HepG2 (cell line): ENCODE measurements at regions not wholly inside any gene's neighbourhood (a gene's known extent, or its start where the extent isn't known, plus 50 kb on each side); places are given as distances from the start of the nearest gene placed in this dataset.

Experiments used
- ATAC-seq: fragments of 200-7000 bp; cut with Tn5 transposase; 3 replicates; pipeline ENCODE4 v1.9.1; 2020; ENCODE audit warnings: mild to moderate bottlenecking, moderate library complexity
- BruUV-seq: library from RNA; stranded (reverse); fragments of 400-500 nt; replicated peaks from 2 replicates; lab custom pipeline; 2021; lab: Mats Ljungman, UMichigan
- CTCF ChIA-PET: fragments of 300-600 bp; formaldehyde crosslinking; extraction: SDS; loops from one replicate; lab custom pipeline; 2021; ENCODE audit warnings: low total read pairs, inconsistent platforms, low intra/inter-chr PET ratio; lab: Yijun Ruan, JAX
- POLR2A ChIA-PET: fragments of 350-600 bp; sonication (Branson Sonifier 250); formaldehyde crosslinking; loops from one replicate; lab custom pipeline; 2020; ENCODE audit warnings: antibody characterized with exemption, inconsistent platforms; lab: Yijun Ruan, JAX
- DNase-seq: peaks from one replicate; pipeline ENCODE4 v3.0.0-alpha.2; 2015; ENCODE audit warnings: low spot score
- FAIRE-seq: peaks from 3 replicates; lab custom pipeline; 2011; peaks lifted over from hg19 to GRCh38; lab: Jason Lieb, UNC
- H2AFZ ChIP-seq: one replicate; pipeline ENCODE4 v1.6.1; 2011; ENCODE audit warnings: low read length, inconsistent platforms
- H3K27ac ChIP-seq: fragments of 300-600 bp; 3 replicates; pipeline ENCODE4 v1.8.0; 2011; ENCODE audit warnings: mixed run types, mild to moderate bottlenecking, mixed read lengths, low read length, inconsistent platforms; ENCODE audit not compliant: insufficient read depth; ENCODE audit errors: extremely low read length
- H3K27me3 ChIP-seq, 2 experiments: fragments of 200-600 bp in 1 of 2; 2 replicates in 1 of 2; 3 replicates in 1 of 2; pipeline versions ENCODE4 v1.6.0 to v1.8.0; 2011; ENCODE audit warnings: low read length in 2 of 2, mild to moderate bottlenecking in 2 of 2, moderate library complexity in 2 of 2, inconsistent platforms in 1 of 2; ENCODE audit not compliant: insufficient read depth in 2 of 2, control insufficient read depth in 1 of 2
- H3K36me3 ChIP-seq, 2 experiments: fragments of 200-600 bp in 1 of 2; replicated peaks in 1 of 2; 2 replicates in 1 of 2; 3 replicates in 1 of 2; pipeline versions ENCODE4 v1.5.1 to v1.8.0; 2011; ENCODE audit warnings: low read length in 2 of 2, inconsistent platforms in 1 of 2; ENCODE audit not compliant: insufficient read depth in 2 of 2, control insufficient read depth in 1 of 2
- H3K4me1 ChIP-seq: 2 replicates; pipeline ENCODE4 v1.5.1; 2012; ENCODE audit warnings: low read length, inconsistent platforms; ENCODE audit not compliant: insufficient read depth
- H3K4me2 ChIP-seq: 2 replicates; pipeline ENCODE4 v1.6.0; 2011; ENCODE audit warnings: low read depth, low read length, inconsistent platforms
- H3K4me3 ChIP-seq, 3 experiments: fragments of 200-600 bp in 1 of 3; sonication (generic), shearing (Covaris generic) in 1 of 3; replicated peaks in 1 of 3; 2 replicates each; pipeline ENCODE4 v1.5.1; 2011 to 2016; ENCODE audit warnings: low read length in 3 of 3, inconsistent platforms in 2 of 3, low read depth in 2 of 3, mild to moderate bottlenecking in 2 of 3, control low read depth in 1 of 3, mixed read lengths in 1 of 3; ENCODE audit not compliant: insufficient read depth in 1 of 3
- H3K79me2 ChIP-seq: one replicate; pipeline ENCODE4 v1.6.1; 2011; ENCODE audit warnings: low read length, inconsistent platforms; ENCODE audit not compliant: insufficient read depth
- H3K9ac ChIP-seq: 2 replicates; pipeline ENCODE4 v1.6.0; 2011; ENCODE audit warnings: mild to moderate bottlenecking, low read depth, low read length, inconsistent platforms; ENCODE audit not compliant: insufficient read depth
- H3K9me3 ChIP-seq: 2 replicates; pipeline ENCODE4 v1.5.1; 2012; ENCODE audit warnings: mild to moderate bottlenecking, low read length
- H4K20me1 ChIP-seq: 2 replicates; pipeline ENCODE4 v1.6.0; 2011; ENCODE audit warnings: inconsistent platforms, mild to moderate bottlenecking, low read length, moderate library complexity; ENCODE audit not compliant: insufficient read depth
- EHMT2 ChIP-seq: fragments of 200-600 bp; sonication (generic); IDR thresholded peaks from 2 replicates; pipeline ENCODE4 v1.7.0; 2017; ENCODE audit warnings: antibody characterized with exemption, low read depth, low read length, borderline replicate concordance
- PAWR ChIP-seq: sonication (generic); formaldehyde crosslinking; IDR thresholded peaks from 2 replicates; pipeline ENCODE4 v1.4.0; 2020; ENCODE audit warnings: missing genetic modification reagents, mild to moderate bottlenecking, borderline replicate concordance
- RFXAP ChIP-seq: sonication (generic); formaldehyde crosslinking; IDR thresholded peaks from 2 replicates; pipeline ENCODE4 v1.4.0; 2020; ENCODE audit warnings: missing genetic modification reagents, borderline replicate concordance
- TCF7L2 ChIP-seq: IDR thresholded peaks from 2 replicates; pipeline ENCODE4 v1.6.1; 2011; ENCODE audit warnings: mild to moderate bottlenecking, low read depth, low read length, moderate library complexity
- ZBTB21 ChIP-seq: sonication (generic); formaldehyde crosslinking; IDR thresholded peaks from 2 replicates; pipeline ENCODE4 v1.4.0; 2020; ENCODE audit warnings: missing genetic modification reagents
- ZBTB7A ChIP-seq: sonication (generic); formaldehyde crosslinking; IDR thresholded peaks from 2 replicates; pipeline ENCODE4 v1.8.0; 2022; ENCODE audit warnings: mild to moderate bottlenecking, missing genetic modification reagents
- ZNF33A ChIP-seq: sonication (generic); formaldehyde crosslinking; IDR thresholded peaks from 2 replicates; pipeline ENCODE4 v1.5.1; 2020; ENCODE audit warnings: missing genetic modification reagents, mild to moderate bottlenecking, moderate library complexity, borderline replicate concordance
- ZNF775 ChIP-seq: sonication (generic); formaldehyde crosslinking; IDR thresholded peaks from 2 replicates; pipeline ENCODE4 v1.4.0; 2020; ENCODE audit warnings: missing genetic modification reagents, mild to moderate bottlenecking, moderate library complexity, borderline replicate concordance
- WGBS: methylation state at CpG from one replicate; pipeline ENCODE4 v1.1.6; 2017; ENCODE audit warnings: low lambda C conversion rate; 5-methylcytosine and 5-hydroxymethylcytosine counted together
- in situ Hi-C: cut with HindIII; loops from 2 replicates; pipeline ENCODE4 v1.10.0; 2017; ENCODE audit warnings: low pct_unique_long_range_greater_than_20kb; ENCODE audit not compliant: extremely low pct_ligation_motif_present
- intact Hi-C: fragments of 100-400 bp; cut with micrococcal nuclease; formaldehyde crosslinking; loops from one replicate; pipeline ENCODE4 v1.10.0; 2022; ENCODE audit not compliant: unreplicated experiment
- TF ChIP-seq, protein P1 (sequence below): sonication (generic); formaldehyde crosslinking; IDR thresholded peaks from 2 replicates; pipeline ENCODE4 v1.8.0; 2022; ENCODE audit warnings: missing genetic modification reagents, mild to moderate bottlenecking, inconsistent platforms, borderline replicate concordance
- TF ChIP-seq, protein P2 (sequence below): sonication (generic); formaldehyde crosslinking; IDR thresholded peaks from 2 replicates; pipeline ENCODE4 v1.8.1; 2022; ENCODE audit warnings: low read depth, mild to moderate bottlenecking, missing genetic modification reagents
- TF ChIP-seq, protein P3 (sequence below): sonication (generic); formaldehyde crosslinking; IDR thresholded peaks from 2 replicates; pipeline ENCODE4 v1.4.0; 2020; ENCODE audit warnings: missing genetic modification reagents

DNA sequence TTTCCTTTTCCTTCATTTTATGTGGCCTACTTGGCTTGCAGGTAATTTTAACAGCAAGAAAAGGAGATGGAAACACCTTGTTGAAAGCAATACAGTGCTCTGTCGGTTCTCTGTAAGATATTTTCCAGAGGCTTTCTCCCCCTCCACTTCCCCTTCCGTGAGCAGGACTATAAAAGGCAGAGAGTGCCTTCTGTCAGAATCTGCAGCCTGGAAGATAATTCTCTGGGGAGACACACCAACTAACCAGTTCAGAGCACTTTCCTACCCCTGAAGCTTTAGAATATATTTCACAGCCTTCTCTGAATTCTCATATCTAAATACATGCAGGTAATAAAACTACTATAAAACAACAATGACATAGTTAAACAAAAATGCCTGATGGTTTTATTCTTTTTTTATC is 141.1 kb downstream of the IDS start:
- POLR2A ChIA-PET: no interaction called here
- H3K4me2 ChIP-seq: no peak overlapping the region
- DNase-seq (no peak), ATAC-seq (no peak), FAIRE-seq (no peak)
- CTCF ChIA-PET: no interaction called here
- no peak overlapping the region for H3K27ac ChIP-seq
- H3K79me2 ChIP-seq: no peaks in the 10 kb centered on the region
- BruUV-seq: no TSS peak
- no peak overlapping the region for H2AFZ ChIP-seq
- intact Hi-C loops (no loop called here), in situ Hi-C loops (no loop called here)
- no peak for TF ChIP-seq ZBTB7A
- no peak for TF ChIP-seq ZBTB21 (CRISPR knock-in tag)
- TF ChIP-seq RFXAP (CRISPR knock-in tag): no peak
- no peak for TF ChIP-seq ZNF33A (CRISPR knock-in tag)
- H3K9me3 ChIP-seq: no peaks in the 10 kb centered on the region
- peaks cover 10% of the 10 kb centered on the region for H3K4me1 ChIP-seq
- H4K20me1 ChIP-seq: no peaks in the 10 kb centered on the region
- no peaks in the 10 kb centered on the region for H3K27me3 ChIP-seq
- WGBS: 22% methylated on average over 2 of the region's 2 CpGs
- no peak overlapping the region for H3K9ac ChIP-seq
- no peak overlapping the region for H3K4me3 ChIP-seq
- no peaks in the 10 kb centered on the region for H3K36me3 ChIP-seq

DNA sequence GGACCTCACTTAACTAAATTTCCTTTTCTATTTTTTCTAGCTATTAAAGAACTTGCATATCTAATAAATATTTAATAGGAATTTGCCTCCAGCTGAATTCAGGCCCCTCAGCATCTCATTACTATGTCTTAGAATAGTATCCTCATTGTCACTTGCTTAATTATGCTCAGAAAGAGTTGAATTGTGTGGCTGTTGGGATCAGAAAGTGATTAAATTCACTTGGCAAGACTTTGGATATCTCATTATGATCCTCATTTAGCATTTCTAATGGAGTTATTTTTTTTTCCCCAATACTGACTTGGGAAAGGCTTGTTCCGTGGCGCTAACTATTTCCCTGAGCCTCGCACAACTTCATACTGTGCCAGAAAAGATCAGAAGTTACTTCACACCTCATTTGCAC is 158.8 kb downstream of the IDS start:
- ChIA-PET CTCF (no interaction called here), POLR2A (no interaction called here)
- TF ChIP-seq, protein P1, sequence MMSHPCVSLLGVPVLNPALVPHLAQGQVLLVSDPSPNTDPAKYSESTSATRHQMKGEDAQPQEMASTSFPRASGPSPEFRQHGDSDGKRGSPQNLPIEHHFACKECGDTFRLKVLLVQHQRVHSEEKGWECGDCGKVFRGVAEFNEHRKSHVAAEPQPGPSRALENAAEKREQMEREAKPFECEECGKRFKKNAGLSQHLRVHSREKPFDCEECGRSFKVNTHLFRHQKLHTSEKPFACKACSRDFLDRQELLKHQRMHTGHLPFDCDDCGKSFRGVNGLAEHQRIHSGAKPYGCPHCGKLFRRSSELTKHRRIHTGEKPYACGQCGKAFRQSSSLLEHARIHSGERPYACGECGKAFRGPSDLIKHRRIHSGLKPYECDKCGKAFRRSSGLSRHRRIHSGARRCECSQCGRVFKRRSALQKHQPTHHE (CRISPR knock-in tag): no peak
- no peak for TF ChIP-seq EHMT2
- TF ChIP-seq, protein P2, sequence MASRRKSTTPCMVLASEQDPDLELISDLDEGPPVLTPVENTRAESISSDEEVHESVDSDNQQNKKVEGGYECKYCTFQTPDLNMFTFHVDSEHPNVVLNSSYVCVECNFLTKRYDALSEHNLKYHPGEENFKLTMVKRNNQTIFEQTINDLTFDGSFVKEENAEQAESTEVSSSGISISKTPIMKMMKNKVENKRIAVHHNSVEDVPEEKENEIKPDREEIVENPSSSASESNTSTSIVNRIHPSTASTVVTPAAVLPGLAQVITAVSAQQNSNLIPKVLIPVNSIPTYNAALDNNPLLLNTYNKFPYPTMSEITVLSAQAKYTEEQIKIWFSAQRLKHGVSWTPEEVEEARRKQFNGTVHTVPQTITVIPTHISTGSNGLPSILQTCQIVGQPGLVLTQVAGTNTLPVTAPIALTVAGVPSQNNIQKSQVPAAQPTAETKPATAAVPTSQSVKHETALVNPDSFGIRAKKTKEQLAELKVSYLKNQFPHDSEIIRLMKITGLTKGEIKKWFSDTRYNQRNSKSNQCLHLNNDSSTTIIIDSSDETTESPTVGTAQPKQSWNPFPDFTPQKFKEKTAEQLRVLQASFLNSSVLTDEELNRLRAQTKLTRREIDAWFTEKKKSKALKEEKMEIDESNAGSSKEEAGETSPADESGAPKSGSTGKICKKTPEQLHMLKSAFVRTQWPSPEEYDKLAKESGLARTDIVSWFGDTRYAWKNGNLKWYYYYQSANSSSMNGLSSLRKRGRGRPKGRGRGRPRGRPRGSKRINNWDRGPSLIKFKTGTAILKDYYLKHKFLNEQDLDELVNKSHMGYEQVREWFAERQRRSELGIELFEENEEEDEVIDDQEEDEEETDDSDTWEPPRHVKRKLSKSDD (CRISPR knock-in tag): no peak
- TF ChIP-seq TCF7L2: no peak
- TF ChIP-seq ZNF775 (CRISPR knock-in tag): no peak
- no peak for TF ChIP-seq PAWR (CRISPR knock-in tag)
- TF ChIP-seq, protein P3, sequence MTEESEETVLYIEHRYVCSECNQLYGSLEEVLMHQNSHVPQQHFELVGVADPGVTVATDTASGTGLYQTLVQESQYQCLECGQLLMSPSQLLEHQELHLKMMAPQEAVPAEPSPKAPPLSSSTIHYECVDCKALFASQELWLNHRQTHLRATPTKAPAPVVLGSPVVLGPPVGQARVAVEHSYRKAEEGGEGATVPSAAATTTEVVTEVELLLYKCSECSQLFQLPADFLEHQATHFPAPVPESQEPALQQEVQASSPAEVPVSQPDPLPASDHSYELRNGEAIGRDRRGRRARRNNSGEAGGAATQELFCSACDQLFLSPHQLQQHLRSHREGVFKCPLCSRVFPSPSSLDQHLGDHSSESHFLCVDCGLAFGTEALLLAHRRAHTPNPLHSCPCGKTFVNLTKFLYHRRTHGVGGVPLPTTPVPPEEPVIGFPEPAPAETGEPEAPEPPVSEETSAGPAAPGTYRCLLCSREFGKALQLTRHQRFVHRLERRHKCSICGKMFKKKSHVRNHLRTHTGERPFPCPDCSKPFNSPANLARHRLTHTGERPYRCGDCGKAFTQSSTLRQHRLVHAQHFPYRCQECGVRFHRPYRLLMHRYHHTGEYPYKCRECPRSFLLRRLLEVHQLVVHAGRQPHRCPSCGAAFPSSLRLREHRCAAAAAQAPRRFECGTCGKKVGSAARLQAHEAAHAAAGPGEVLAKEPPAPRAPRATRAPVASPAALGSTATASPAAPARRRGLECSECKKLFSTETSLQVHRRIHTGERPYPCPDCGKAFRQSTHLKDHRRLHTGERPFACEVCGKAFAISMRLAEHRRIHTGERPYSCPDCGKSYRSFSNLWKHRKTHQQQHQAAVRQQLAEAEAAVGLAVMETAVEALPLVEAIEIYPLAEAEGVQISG (CRISPR knock-in tag): no peak

More for the DNA sequence above, 158.8 kb downstream of the IDS start:
- Histone ChIP-seq H3K27me3 (no peaks in the 10 kb centered on the region), H3K27ac (no peak overlapping the region), H3K36me3 (no peaks in the 10 kb centered on the region), H3K4me2 (no peak overlapping the region), H3K4me3 (no peak overlapping the region), H2AFZ (no peak overlapping the region), H3K9ac (no peak overlapping the region), H4K20me1 (no peaks in the 10 kb centered on the region), H3K4me1 (no peaks in the 10 kb centered on the region), H3K79me2 (no peaks in the 10 kb centered on the region), H3K9me3 (no peaks in the 10 kb centered on the region)
- in situ Hi-C loops: no loop called here
- BruUV-seq: no TSS peak
- no peak for DNase-seq
- no peak for ATAC-seq
- intact Hi-C loops: no loop called here
- no peak for FAIRE-seq
- WGBS: 4% methylated on average over 3 of the region's 3 CpGs
